Activated naive CD4-positive, alpha-beta T cell treated with anti-CD3 and anti-CD28 coated beads, Interleukin-2, amount 50 U/mL, for 16 hours (primary cell): ENCODE measurements at regions not wholly inside any gene's neighbourhood (a gene's known extent, or its start where the extent isn't known, plus 50 kb on each side); places are given as distances from the start of the nearest gene placed in this dataset.
"Not testable (repeated sequence)": the region's sequence is repeated elsewhere in the genome, so short reads cannot be mapped to it uniquely, and the experiment has no call there.

Experiments
- DNase-seq: peaks from one replicate; pipeline ENCODE4 v3.0.0-alpha.2; 2020

DNA sequence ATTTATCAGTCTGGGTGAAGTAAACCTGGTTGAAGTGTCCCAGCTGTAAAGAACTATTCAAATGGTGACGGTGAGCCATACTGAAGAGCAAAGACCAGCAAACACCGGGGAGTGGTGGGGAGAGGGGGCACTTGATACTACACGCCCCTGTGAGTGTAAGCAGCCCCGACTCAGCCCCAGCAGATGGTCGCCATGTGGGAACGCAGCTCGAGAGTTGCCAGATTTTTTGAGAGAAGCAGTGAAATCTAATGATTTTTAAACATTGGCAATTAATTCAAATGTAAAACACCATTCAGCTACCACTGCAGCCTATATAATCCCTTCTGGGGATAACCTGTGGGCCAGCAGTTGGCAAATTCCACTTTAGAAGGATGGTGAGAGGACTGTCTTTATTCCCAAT is 1386.9 kb upstream of the WWC1 start:
- no peak for DNase-seq

DNA sequence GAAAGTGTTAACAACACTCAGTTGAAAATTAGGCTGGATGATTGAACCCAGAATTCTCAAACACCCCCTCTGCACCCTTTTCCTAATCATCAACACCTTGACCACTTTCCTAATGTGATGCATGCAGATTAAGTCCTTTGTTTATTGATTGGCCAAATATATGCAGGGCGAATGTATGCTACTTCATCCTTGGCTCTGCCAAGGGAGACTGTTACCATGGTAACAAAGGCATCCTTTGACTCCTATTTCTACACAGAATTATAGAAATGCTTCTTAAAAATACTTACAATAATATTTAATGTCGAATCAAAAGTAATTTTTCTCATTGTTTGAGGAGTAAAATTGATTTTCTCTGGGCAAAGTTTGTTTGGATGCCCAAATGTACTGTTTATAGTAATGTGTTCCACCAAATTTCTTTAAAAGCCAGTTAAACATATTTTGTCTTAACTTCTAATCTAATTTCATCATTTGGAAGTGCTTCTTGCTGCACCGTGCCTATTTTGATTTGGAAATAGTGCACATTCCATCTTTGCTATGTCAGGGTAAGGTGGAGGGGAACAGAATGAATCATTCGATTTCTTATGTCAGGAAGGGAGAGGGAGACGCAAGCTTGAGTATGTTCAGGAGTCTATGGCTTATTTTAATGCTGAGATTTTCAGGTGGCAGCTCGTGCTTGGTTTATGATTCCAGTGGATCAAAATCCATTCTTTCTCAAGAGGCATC is 1384.3 kb upstream of the WWC1 start:
- no peak for DNase-seq

DNA sequence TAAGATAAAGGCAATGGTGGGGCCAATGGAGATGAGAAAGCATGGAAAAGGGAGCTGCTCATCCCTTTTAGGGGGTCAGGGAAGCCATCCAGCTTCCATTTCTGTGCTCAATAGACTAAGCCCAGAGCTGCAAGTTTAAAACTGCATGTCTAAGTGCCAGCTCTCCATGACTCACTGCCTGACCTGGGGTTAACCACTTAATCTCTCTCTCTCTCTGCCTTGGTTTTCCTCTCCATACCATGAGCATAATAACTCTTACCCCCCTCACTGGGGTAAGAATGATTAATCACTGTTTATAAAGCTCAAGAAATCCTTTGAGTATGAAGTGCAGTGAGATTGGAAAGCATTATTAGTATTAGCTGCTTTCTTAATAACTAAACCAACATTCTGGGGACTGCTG is 1382.4 kb upstream of the WWC1 start:
- no peak for DNase-seq

DNA sequence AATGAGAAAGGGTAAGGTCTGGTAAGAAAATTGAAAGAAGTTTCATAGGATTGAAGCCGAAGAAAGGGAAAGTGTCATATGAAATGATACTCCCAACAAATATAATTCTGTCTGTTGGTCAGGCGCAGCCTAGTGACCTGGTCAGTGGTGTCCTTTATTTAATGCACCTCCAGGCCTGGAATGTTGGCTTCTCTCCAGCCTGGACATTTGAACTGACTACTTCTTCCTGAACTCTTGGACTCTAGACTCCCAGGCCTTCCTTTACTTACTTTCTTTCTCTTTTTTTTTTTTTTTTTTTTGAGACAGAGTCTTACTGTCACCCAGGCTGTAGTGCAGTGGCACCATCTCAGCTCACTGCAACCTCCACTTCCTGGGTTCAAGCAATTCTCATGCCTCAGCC is 1381.5 kb upstream of the WWC1 start:
- no peak for DNase-seq

DNA sequence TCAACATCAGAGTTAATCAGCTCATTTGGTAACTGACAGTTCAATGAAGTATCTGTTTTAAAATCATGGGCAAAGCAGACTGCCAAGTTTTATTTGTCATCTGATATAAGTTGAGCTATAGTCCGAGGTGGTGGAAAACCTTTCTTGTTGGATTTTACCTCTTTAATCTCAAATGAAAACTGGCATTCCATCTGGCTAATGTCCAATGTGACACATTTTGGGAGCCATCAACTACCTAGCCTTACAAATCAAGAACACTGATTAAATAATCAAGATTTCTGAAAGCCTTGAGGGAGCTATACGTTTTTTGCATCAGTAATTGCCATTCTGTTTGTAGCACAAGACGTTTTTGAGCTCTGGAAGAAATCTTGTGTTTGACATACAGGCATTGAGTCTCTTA is 1380.5 kb upstream of the WWC1 start:
- DNase-seq: no peak

DNA sequence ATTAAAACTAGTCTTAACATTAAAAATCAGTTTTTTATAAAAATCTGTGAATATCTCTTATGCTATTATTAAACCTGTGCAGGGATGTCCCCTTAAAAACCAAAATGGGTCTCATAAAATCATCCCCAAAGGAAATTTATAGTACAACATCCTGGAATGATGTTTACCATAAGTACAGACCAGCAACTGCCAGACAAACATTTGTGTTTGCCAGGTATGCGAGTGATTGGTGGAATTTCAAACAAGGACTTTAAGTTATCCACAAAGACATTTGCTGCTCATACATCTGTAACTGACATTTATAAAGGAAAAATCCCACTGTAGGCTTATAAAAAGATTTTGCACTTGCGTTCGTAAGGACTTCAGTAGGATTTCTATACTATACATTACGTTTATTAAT is 1375.4 kb upstream of the WWC1 start:
- DNase-seq: no peak

DNA sequence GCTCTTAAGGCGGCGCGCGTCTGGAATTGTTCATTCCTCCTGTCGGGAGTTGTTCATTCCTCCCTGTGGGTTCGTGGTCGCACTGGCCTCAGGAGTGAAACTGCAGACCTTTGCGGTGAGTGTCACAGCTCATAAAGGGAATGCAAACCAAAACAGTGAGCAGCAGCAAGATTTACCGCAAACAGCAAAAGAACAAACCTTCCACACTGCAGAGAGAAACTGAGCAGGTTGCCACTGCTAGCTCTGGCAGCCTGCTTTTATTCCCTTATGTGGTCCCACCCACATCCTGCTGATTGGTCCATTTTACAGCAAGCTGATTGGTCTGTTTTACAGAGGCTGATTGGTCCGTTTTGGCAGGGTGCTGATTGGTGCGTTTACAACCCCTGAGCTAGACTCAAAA is 1365.3 kb upstream of the WWC1 start:
- DNase-seq: no peak

DNA sequence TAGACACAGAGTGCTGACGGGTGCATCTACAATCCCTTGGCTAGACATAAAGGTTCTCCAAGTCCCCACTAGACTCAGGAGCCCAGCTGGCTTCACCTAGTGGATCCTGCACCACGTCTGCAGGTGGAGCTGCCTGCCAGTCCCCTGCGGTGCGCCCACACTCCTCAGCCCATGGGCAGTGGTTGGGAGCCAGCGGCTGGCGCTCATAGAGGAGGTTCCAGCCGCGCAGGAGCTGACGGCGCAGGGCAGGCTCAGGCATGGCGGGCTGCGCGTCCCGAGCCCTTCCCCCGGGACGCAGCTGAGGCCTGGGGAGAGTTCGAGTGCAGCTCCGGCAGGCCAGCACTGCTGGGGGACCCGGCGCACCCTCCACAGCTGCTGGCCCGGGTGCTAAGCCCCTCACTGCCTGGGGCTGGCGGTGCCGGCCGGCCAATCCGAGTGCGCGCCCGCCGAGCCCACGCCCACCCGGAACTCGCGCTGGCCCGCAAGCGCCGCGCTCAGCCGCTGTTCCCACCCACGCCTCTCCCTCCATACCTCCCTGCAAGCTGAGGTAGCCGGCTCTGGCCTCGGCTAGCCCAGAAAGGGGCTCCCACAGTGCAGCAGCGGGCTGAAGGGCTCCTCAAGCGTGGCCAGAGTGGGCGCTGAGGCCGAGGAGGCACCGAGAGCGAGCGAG is 1364.5 kb upstream of the WWC1 start:
- DNase-seq: not testable (repeated sequence)

DNA sequence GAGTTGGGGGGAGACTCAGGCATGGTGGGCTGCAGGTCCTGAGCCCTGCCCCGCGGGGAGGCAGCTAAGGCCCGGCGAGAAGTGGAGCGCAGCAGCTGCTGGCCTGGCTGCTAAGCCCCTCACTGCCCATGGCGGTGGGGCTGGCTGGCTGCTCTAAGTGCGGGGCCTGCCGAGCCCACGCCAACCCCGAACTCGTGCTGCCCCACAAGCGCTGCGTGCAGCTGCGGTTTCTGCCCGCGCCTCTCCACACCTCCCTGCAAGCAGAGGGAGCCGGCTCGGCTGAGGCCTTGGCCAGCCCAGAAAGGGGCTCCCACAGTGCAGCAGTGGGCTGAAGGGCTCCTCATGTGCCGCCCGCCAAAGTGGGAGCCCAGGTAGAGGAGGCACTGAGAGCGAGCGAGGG is 1355.1 kb upstream of the WWC1 start:
- DNase-seq: no peak

DNA sequence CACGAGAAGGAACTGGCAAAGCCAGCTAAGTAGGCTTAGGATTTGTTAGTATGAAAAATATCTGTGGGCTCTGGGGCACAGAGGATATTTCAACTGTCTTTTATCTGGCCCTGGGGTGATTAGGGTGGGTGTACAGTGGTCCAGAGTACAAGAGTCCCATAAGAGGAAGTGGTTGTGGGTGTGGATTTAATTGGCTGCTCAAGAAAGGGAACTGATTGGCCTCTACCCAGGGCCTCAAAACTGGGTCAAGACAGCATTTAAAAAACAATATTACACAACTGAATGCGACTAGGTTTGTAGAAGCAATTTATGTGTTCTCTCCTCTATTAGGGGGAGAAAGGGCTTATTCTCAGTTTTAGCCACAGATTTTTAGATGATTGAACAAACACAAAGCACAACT is 1353.4 kb upstream of the WWC1 start:
- DNase-seq: no peak

DNA sequence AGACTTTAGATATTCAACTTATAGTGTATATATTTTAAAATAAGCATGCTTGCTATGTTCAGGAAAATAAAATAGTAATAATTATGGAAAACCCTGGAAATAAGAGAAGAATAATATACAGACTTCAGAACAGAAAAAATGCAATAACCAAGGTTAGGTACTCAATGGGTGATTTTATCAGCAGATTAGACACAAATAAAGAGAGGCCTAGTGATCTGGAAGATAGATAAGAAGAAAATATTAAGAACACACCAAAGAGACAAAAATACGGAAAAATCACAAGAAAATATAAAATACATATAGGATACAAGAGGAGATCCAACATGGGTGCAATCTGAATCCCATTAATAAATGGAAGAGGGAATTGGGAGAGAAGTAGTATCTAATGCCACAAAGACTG is 1348.5 kb upstream of the WWC1 start:
- DNase-seq: no peak

DNA sequence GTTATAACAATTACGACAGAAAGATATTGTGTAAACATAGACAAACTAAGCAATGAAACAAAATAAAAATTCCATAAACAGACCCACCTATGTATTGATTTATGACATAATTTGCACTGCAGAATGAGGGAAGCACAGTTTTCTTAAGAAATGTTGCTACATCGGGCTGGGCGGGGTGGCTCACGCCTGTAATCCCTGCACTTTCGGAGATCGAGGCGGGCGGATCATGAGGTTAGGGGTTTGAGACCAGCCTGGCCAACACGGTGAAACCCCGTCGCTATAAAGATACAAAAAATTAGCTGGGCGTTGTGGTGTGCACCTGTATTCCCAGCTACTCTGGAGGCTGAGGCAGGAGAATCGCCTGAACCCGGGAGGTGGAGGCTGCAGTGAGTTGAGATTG is 1344.4 kb upstream of the WWC1 start:
- DNase-seq: no peak

DNA sequence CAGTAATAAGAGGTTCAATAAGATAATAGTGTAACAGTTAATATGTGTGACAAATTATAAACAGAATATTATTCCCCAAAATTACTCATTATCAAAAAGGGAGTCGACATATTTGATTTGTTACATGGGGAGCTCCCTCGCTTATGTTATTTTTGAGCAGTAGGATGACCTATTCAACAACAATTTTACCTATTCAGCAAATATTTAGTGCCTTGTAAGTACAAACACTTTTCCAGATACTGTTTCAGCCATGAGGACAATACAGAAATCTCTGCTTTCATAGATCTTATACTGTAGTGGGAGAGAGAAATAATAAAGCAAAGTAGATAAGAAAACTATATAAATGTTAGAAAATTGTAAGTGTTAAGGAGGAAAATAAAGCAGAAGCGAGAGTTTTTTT is 1342.8 kb upstream of the WWC1 start:
- no peak for DNase-seq

DNA sequence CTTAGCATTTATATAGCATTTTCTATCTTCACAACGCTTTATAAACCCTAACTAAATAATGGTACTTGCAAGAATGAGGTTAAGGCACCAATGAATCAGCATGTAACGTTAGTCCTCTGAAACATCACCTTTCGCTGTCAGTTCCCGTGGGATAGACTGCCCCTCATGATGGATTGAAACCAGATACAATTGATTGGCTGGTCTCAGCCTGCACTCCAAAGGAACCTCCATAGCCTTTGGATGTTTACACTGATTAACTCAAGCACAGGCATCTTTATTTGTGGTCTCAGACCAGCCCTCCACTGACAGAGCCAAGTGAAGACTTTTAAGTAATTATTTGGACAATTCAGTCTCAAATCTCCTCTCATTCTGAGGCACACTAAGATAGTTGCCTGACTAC is 1339.4 kb upstream of the WWC1 start:
- DNase-seq: no peak

DNA sequence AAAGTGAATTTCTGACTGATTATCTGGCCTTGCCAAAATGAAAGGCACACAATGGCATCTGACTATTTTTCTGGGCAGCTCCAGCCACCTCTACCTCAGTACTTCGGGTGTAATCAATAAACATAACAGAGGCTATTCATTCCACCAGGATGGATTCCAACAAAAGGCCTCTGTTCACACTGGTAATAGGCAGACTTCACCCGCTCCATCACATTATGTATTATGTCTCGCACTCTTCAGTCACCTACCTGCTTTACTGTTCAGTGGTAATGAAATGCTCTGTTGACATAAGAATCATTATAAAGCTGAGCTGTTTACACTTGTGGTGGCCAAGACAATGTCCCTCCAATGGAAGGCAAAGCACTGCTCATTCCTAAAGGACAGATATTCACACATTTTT is 1333.7 kb upstream of the WWC1 start:
- DNase-seq: no peak

DNA sequence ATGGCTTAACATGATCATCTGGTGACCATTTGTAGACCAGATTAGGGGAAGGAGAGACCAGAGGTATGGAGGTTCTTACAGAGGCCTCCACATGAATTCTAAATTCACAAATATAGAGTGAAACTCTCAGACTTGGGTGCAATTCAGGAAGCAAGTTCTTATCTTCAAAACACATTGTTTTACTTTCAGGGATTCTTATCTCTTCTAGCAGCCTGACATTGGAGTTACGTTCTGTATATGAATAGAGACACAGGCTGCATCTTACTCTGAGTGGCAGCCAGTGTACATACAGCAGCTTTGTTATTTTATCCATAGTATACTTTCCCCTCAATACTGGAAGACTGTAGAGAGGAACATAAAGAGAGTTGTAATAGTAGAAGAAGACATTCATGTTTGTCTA is 1331.7 kb upstream of the WWC1 start:
- DNase-seq: no peak

DNA sequence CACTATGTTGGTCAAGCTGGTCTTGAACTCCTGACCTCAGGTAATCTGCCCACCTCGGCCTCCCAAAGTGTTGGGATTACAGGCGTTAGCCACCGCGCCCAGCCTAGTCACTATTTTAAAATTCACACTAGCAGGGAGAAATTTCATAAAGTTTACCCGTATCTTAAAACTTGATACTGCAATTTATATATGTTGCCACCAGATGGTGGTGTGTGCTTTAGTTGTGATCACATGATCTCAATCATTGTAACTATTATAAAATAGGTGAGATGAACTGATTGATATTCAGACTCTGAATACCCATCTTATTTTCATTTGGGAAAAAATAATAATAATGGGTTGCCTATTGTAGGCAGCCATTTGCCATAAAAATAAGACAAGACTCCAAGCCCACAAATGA is 1330.4 kb upstream of the WWC1 start:
- no peak for DNase-seq

DNA sequence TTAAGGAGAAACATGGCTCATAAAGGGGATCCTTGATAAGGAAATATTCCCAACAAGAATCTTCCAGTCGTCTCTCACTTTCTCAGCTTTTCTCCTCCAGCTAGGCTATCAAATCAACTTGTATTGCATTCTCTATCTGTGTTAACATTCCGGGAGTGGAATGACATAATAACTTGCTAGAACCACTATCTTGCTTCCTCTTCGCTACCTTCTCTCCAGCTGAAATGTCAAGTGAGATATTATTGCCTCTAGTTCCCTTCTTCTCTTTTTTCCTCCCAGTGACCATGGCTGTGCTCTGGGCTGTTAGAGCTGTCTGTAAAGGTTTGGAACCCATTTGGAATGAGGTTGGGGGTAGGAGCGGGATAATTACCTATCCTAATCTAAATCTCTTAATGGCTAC is 1329.5 kb upstream of the WWC1 start:
- no peak for DNase-seq

DNA sequence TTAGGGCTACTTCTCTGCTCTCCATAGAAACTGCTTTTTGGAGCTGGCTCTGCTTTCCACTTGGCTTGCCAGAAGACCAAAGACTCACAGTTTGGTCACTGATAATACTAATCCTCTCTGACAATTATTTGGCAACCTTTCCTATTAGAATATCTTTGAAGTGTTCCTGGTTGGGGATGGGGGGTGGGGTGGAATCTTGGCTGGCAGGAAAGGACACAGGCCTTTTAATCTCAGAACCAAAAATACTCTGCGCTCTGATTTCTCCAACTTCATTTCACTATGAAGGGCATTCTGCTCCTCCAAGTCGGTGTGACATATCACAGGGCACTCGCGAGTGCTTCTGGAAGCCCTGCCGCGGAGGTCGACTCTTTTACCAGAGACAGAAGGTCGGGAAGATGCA is 1329.0 kb upstream of the WWC1 start:
- DNase-seq: no peak

DNA sequence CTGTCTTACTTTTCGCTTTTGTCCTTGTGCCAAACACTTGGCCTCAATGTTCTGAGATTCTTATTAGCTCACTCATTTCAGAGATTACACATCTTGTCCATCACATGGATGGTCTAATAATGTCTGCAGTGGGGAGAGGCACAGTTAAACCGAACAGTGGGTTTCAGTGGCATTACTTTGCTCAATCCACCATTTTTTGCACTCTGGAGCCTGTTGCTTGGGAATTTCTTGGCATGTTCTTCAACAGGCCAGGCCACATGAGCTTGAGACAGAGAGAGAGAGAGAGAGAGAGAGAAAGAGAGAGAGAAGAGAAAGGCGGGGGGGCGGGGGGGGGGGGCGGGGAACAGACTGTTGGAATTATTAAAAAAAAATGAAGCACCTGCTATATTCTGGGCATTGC is 1327.8 kb upstream of the WWC1 start:
- DNase-seq: no peak

DNA sequence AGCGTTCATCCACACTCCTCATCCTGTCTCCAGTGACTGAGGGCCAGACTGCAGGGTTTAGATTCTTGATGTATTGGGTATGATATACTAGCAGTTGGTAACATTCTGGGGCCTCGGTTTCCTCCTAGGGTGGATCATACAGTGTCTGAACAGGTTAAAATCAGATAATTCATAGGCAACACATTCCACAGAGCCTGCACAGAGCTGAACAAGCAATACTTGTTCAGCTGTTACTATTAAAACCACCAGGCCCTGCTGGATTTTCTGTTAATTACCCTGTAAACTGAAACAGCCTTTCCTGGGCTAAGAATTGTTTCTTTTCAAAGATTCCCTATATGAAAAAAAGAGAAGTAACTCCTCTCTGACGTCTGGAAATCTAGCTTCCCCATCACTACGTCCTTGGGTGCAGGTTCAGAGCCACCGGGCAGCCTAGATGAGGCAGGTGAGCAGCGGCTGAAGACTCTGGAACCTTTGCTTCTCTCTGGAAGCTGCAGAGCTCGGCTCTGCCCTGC is 1313.5 kb upstream of the WWC1 start:
- DNase-seq: no peak

DNA sequence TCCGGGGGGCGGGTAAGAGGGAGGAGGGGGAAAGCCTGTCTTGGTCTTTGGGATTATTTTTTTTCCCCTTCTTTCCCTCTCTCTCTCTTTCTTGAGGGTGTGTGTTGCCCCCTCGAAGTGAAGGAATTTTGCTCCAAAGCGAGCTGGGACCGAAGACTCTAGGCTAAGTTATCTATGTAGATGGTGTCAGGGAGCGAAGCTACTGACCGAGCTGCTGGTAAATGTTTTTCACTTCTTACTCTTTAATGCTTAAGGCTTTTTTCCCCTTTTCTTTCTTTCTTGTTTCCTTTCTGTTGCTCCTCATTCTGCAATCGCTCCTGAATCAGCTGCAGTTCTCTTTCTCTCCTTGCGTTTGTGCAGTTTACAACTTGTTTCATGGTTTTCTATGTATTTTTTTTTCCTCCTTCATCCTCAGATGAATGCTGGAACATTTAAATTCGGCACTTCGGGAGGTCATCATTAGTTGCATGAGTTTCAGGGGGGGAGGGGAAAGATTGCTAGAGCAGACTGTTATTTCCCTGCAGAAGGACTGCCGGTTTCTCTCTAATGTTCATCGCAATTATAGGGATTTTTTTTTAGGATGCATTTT is 1312.0 kb upstream of the WWC1 start:
- no peak for DNase-seq

DNA sequence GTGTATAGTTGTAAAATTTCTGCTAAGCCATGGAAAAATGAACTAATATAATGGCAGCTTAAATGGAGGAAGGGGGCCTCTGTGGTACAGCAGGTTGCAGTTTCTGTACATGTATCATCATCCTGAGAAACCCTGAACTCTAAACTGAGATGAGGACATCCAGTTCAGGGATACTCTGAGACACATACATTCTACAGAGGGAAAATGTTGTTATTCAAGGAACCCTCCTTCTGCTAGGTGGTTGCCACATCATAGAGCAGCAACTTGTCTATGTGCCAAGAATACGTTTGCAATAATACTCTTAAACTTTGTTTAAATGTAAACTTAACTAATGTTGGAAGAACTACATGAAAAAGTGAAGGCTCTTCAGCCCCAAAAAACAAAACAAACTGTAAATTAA is 1310.8 kb upstream of the WWC1 start:
- no peak for DNase-seq

DNA sequence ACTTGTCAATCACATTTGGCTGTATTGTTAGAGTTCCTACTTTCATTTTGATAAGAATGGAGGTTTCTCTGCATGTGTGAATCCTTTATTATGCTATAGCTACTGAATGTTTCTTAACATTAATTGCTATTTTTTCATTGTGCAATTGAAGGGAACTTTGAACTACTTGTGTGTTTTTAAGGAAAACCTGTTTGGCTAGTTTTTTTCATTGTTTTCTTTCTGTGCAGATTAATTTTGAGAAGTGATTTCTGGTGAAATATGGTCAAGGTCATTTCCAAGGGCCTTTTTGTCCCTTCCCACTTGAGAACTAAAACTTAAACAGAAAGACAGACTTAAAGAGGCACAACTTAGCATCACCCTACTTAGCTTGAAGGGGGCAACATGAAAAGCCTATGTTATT is 1309.2 kb upstream of the WWC1 start:
- DNase-seq: no peak

DNA sequence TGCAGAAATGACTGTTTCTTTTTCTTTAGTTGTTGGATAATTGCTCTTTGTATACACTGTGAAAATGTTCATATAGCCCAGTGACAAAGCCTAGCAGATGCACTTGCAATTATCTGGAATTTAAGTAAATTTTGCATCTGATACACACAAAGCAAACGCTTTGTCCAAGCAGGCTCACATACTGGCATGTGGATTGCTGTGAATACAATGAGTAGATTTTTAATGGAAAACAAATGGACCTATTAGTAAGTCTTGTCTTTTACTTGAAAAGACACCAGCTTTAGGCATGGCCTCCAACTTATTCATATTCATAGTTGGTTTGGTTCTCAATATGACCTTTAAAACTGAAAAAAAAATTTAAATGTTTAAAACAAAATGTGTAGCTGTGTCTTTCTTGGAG is 1299.8 kb upstream of the WWC1 start:
- no peak for DNase-seq
